GM18511 (cell line): ENCODE measurements at regions not wholly inside any gene's neighbourhood (a gene's known extent, or its start where the extent isn't known, plus 50 kb on each side); places are given as distances from the start of the nearest gene placed in this dataset.
"Not testable (repeated sequence)": the region's sequence is repeated elsewhere in the genome, so short reads cannot be mapped to it uniquely, and the experiment has no call there.

Source experiments
- ATAC-seq: cut with Tn5 transposase; IDR thresholded peaks from one replicate; pipeline ENCODE4 v1.9.1; 2021; ENCODE audit warnings: mild to moderate bottlenecking, moderate library complexity; ENCODE audit not compliant: unreplicated experiment

- ATAC-seq: no peak
Measured at GRCh38 chr6:168179702-168180382, 100.8 kb upstream of the FRMD1 start.

GRCh38 chr6:168179133-168179532 is 100.1 kb upstream of the FRMD1 start:
- ATAC-seq: no peak

- no peak for ATAC-seq
Measured at GRCh38 chr6:168177103-168177891, 98.3 kb upstream of the FRMD1 start.

- no peak for ATAC-seq
Measured at GRCh38 chr6:168171673-168172353, 92.8 kb upstream of the FRMD1 start.

- no peak for ATAC-seq
Measured at GRCh38 chr6:168170841-168171601, 92.0 kb upstream of the FRMD1 start.

- no peak for ATAC-seq
Measured at GRCh38 chr6:168169624-168170023, 90.6 kb upstream of the FRMD1 start.

GRCh38 chr6:168168936-168169335 is 89.9 kb upstream of the FRMD1 start:
- not testable (repeated sequence) for ATAC-seq

- ATAC-seq: not testable (repeated sequence)
Measured at GRCh38 chr6:168168330-168168729, 89.3 kb upstream of the FRMD1 start.

- no peak for ATAC-seq
Measured at GRCh38 chr6:168167431-168168315, 88.7 kb upstream of the FRMD1 start.

GRCh38 chr6:168166627-168167026 is 87.6 kb upstream of the FRMD1 start:
- ATAC-seq: no peak

GRCh38 chr6:168165891-168166290 is 86.9 kb upstream of the FRMD1 start:
- no peak for ATAC-seq

GRCh38 chr6:168165373-168165772 is 86.4 kb upstream of the FRMD1 start:
- no peak for ATAC-seq

- no peak for ATAC-seq
Measured at GRCh38 chr6:168164462-168165061, 85.5 kb upstream of the FRMD1 start.

- ATAC-seq: no peak
Measured at GRCh38 chr6:168163096-168163731, 84.2 kb upstream of the FRMD1 start.

- ATAC-seq: no peak
Measured at GRCh38 chr6:168162366-168162765, 83.4 kb upstream of the FRMD1 start.

- no peak for ATAC-seq
Measured at GRCh38 chr6:168161371-168161750, 82.3 kb upstream of the FRMD1 start.

- ATAC-seq: no peak
Measured at GRCh38 chr6:168160506-168161370, 81.7 kb upstream of the FRMD1 start.

- no peak for ATAC-seq
Measured at GRCh38 chr6:168159506-168159905, 80.5 kb upstream of the FRMD1 start.
